GM23248 (cell line): ENCODE measurements at regions not wholly inside any gene's neighbourhood (a gene's known extent, or its start where the extent isn't known, plus 50 kb on each side); places are given as distances from the start of the nearest gene placed in this dataset.
"Not testable (repeated sequence)": the region's sequence is repeated elsewhere in the genome, so short reads cannot be mapped to it uniquely, and the experiment has no call there.

Experiments used
- EZH2 ChIP-seq: fragments of 200-600 bp; sonication (generic); IDR thresholded peaks from 2 replicates; pipeline ENCODE4 v1.6.1; 2018; ENCODE audit warnings: antibody characterized with exemption, mild to moderate bottlenecking; ENCODE audit not compliant: insufficient read depth, poor library complexity, severe bottlenecking
- EZH2phosphoT487 ChIP-seq: fragments of 200-600 bp; sonication (generic); IDR thresholded peaks from 2 replicates; pipeline ENCODE4 v1.6.1; 2018; ENCODE audit warnings: antibody characterized with exemption, moderate library complexity, mild to moderate bottlenecking, low read depth; ENCODE audit not compliant: insufficient read depth

GRCh38 chrX:43451976-43452686 is 204.0 kb upstream of the MAOA start:
- TF ChIP-seq EZH2, EZH2phosphoT487: not testable (repeated sequence)
